ENCODE measurements at regions not wholly inside any gene's neighbourhood (a gene's known extent, or its start where the extent isn't known, plus 50 kb on each side); places are given as distances from the start of the nearest gene placed in this dataset.

DNA sequence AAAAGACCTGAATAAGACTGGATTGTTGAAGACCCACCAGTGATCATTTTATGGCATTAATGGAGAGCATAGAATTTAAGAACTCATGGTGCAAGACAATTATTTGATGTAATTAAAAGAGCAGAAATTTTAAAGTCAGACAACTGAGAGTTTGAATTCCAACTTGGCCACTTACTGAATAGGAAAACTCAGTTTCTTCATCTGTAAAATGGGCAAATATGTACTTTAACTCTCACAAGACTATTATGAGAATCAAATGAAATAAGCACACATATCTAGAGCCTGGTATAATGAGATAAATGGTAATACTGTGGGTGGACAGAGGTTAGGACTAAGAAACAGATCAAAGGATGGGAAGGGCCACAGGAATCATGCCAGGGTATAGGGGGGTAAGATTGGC, 88.0 kb downstream of the SOX9 start:
- no peak for DNase-seq (ENCODE audit: low read depth)

GRCh38 chr17:72212041-72212440, 91.2 kb downstream of the SOX9 start:
- no peak for DNase-seq (ENCODE audit: low read depth)

GRCh38 chr17:72215490-72215889, 94.7 kb downstream of the SOX9 start:
- no peak for DNase-seq (ENCODE audit: low read depth)

DNA sequence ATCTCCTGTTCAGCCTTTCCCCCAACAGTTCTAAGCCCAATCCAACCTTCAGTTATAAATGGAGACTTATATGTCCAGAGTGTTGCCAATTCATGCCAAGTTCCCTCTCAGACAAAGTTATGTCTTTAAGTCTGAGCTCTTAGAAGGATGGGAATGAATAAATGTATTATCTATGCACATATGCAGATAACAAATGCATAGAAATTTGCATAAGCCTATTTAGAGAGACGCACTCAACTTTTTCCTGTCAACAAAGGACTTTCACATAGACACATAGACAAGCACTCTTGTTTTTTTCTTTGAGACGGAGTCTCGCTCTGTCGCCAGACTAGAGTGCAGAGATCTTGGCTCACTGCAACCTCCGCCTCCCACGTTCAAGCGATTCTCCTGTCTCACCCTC, 95.1 kb downstream of the SOX9 start:
- DNase-seq (ENCODE audit: low read depth): no peak

DNA sequence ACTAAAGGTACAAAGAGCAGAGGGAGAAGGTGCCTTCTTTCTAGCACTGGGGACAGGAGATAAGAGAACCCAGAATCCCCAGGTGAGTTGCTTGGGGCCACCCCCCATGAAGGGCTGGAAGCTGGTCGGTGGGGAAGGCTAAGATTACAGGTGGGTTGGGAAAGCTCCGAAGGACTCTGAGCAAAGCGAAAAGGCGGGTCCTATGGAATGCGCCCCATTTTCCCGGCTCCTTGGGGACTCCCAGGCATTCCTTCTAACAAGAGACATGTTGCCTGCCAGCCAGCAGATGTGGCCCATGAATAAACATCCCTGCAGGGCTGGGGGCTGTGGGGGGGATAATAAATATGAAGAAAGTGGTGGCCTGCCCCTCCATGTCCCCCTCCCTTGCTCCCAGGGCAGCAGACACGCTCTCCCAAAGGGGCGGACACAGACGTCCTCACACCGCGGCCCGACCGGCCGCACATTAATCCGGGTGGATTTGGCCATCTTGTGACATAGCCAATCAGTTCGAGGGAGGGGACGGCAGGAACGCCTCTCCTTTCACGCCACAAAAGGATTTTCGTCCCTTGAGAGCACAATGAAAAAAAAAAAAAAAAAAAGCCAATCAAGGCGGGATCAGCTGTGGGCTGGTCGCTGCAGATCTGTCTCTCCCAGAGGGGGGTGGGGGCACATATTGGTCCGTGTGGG, 98.5 kb downstream of the SOX9 start:
- peak; percentile 8 for DNase-seq (ENCODE audit: low read depth)

DNA sequence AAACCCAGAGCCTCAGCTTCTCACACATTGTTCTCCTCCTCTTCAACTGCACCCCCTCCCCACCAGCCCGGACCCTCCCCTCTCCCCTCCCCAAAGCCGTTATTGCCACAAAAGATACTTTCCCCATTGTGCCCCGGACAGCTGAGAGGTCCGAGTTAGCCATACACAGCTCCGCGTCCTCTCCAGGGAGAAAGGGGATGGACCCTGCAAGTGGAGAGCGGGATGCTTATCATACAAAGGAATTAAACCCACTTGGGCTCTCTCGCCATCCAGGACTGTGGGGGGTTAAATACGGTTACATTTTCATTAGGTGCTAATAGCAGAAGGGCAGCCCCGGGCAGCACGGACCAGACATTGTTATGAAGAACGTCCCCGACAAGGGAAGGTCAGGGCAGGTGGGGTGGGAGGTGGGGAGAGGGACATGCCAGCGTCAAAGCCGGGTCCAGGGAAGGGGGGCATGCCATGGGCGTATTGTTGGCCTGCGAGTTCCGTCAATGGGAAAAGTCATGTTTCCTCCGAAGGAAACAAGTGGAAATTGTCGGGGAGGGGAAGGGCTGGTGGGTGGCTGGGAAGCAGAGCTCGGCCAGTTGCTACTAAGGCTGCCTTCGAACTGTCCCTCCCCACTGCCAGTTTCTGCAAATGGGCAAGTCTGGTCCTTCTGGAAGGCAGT, 99.1 kb downstream of the SOX9 start:
- DNase-seq (ENCODE audit: low read depth): no peak

- no peak for DNase-seq (ENCODE audit: low read depth)
These were observed 102.0 kb downstream of the SOX9 start for GRCh38 chr17:72222661-72223380.

DNA sequence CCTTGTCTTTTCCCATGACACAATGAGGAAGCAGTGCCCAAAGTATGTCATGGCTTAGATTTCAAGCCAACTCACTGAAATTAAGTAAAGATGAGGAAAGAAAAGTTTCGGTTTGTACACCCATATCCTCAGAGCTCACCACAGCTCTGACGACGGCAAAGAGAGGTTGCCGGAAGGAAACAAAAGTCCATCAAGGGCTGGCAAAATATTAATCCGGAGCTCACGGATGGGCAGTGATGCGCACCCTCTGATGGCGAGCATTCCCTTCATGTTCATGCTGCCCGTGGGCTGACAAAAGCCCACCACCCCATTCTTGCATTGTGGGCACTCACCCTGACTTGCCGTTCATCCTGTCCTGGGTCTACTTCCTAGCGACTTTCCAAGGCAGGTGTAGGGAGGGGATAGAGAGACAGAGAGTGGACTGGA, 103.1 kb downstream of the SOX9 start:
- DNase-seq (ENCODE audit: low read depth): no peak

- DNase-seq (ENCODE audit: low read depth): no peak
These were observed 105.5 kb downstream of the SOX9 start for GRCh38 chr17:72226322-72226721.

DNA sequence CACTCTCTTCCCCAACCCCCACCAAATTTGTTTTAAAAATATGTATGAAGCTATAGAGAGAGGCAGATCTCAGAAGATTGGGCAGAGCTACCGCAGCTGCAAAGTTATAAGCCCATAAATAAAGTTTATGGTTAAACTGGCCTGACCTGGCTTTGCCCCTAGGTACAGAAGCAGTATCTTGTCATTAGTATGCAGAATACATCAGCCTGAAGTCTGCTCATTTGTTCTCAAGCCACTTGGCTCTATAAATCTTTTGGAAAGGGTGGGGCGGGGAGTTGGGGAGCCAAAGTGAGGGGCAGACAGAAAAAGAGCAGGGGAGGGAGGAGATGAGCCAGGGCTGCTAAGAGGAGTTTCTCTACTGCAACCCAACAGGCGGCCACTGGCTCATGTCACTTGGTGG, 113.2 kb downstream of the SOX9 start:
- DNase-seq (ENCODE audit: low read depth): no peak

DNA sequence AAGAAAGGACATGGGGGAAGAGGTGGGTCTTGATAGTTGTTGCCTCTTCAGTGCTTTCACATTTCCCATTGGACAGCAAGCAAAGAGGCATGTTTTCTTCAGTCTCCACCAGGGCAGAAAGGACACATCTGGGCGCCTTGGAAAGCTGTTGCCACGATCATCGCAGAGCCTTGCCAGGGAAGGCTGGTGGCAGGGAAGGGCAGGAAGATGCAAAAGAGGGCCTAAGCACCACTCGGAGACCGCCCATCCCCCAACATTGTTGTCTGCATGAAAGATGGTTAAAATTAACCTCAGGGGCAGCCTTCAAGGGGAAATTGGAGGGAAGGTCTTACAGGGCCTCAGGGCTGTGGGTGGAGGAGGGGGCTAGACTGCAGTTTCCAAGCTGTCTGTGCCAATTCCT, 114.2 kb downstream of the SOX9 start:
- DNase-seq (ENCODE audit: low read depth): no peak

GRCh38 chr17:72236980-72237633, 116.3 kb downstream of the SOX9 start:
- DNase-seq (ENCODE audit: low read depth): no peak

- no peak for DNase-seq (ENCODE audit: low read depth)
These were observed 117.4 kb downstream of the SOX9 start for GRCh38 chr17:72238157-72238673.

DNA sequence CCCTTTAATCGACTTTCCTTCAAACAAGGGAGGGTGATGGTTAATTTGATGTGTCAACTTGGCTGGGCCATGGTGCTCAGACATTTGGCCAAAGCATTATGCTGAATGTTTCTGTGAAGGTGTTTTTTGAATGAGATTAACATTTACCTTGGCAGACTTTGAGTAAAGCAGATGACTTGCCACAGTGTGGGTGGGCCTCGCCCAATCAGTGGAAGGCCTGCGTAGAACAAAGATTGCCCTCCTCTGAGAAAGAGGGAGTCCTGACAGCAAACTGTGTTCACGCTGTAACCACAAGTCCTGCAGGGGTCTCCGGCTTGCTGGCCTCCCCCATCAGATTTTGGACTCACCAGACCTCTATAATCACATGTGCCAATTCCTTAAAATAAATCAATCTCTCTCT, 118.7 kb downstream of the SOX9 start:
- no peak for DNase-seq (ENCODE audit: low read depth)

- no peak for DNase-seq (ENCODE audit: low read depth)
These were observed 119.5 kb downstream of the SOX9 start for GRCh38 chr17:72240333-72240732.

GRCh38 chr17:72244494-72244893, 123.7 kb downstream of the SOX9 start:
- DNase-seq (ENCODE audit: low read depth): peak; percentile 50

GRCh38 chr17:72244956-72245355, 124.1 kb downstream of the SOX9 start:
- DNase-seq (ENCODE audit: low read depth): peak; percentile 18

DNA sequence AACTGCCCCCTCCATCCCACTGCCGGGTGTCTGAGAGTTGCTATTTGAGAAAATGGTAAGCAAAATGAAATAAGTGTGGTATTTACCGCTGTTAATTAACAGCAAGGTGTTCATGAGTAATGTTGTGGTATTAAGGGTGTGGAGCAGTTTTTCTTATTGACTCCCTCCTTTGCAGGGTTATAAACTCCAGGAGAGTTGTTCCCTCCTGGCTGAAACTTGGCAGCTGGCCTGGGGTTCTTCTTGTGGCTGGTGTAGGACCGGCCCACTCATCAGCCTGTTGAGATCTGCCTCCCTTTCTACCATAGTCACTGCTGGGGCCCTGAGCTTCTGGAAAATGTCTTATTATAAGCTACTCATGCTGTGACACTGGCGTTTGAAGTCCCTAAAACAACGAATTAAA, 128.6 kb downstream of the SOX9 start:
- DNase-seq (ENCODE audit: low read depth): no peak

- no peak for DNase-seq (ENCODE audit: low read depth)
These were observed 129.4 kb downstream of the SOX9 start for GRCh38 chr17:72250206-72250605.

DNA sequence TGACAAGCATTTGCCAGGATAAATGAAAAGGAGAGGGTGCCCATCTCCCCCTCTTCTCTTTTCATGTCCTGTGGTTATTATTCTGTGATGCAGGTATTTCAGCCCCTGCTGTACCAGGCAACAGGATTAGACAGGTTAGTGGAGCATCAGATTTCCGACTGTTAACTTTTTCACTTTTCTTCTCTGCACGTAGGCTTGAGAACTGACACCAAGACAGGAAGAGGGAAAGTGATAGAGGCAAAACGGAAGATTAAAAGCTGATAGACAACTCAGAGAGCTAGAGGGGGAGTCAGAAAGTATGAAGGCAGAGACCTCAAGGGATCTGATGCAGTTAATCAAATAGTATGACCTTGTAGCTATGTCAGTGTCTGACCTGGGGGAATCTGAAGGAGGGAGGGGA, 132.8 kb downstream of the SOX9 start:
- DNase-seq (ENCODE audit: low read depth): no peak

- peak; percentile 17 for DNase-seq (ENCODE audit: low read depth)
These were observed 134.1 kb downstream of the SOX9 start for GRCh38 chr17:72254808-72255449.

GRCh38 chr17:72255481-72255880, 134.7 kb downstream of the SOX9 start:
- DNase-seq (ENCODE audit: low read depth): no peak
